CD4-positive, alpha-beta T cell treated with Interleukin-4 for 4 hours (primary cell): ENCODE measurements at regions not wholly inside any gene's neighbourhood (a gene's known extent, or its start where the extent isn't known, plus 50 kb on each side); places are given as distances from the start of the nearest gene placed in this dataset.
"Not testable (repeated sequence)": the region's sequence is repeated elsewhere in the genome, so short reads cannot be mapped to it uniquely, and the experiment has no call there.

Experiments used
- DNase-seq: peaks from one replicate; pipeline ENCODE4 v3.0.0-alpha.2; 2020

GRCh38 chr11:92109466-92109865, 115.2 kb upstream of the FAT3 start:
- no peak for DNase-seq

GRCh38 chr11:92107331-92107730, 117.3 kb upstream of the FAT3 start:
- no peak for DNase-seq

- DNase-seq, result no peak
These were observed 120.3 kb upstream of the FAT3 start for GRCh38 chr11:92104349-92104748.

GRCh38 chr11:92101920-92102319, 122.7 kb upstream of the FAT3 start:
- no peak for DNase-seq

GRCh38 chr11:92099183-92099582, 125.4 kb upstream of the FAT3 start:
- DNase-seq, result no peak

GRCh38 chr11:92098172-92098571, 126.4 kb upstream of the FAT3 start:
- no peak for DNase-seq

GRCh38 chr11:92087725-92088537, 136.7 kb upstream of the FAT3 start:
- DNase-seq, result no peak

- no peak for DNase-seq
These were observed 141.5 kb upstream of the FAT3 start for GRCh38 chr11:92083123-92083522.

- no peak for DNase-seq
These were observed 142.0 kb upstream of the FAT3 start for GRCh38 chr11:92082652-92083051.

GRCh38 chr11:92074498-92074897, 150.1 kb upstream of the FAT3 start:
- DNase-seq, result not testable (repeated sequence)

GRCh38 chr11:92071660-92072059, 153.0 kb upstream of the FAT3 start:
- DNase-seq, result no peak

- DNase-seq, result no peak
These were observed 154.4 kb upstream of the FAT3 start for GRCh38 chr11:92070026-92070889.

- no peak for DNase-seq
These were observed 157.6 kb upstream of the FAT3 start for GRCh38 chr11:92067016-92067415.

- DNase-seq, result no peak
These were observed 163.1 kb upstream of the FAT3 start for GRCh38 chr11:92061456-92062062.

- DNase-seq, result no peak
These were observed 166.7 kb upstream of the FAT3 start for GRCh38 chr11:92057849-92058442.

- DNase-seq, result no peak
These were observed 171.4 kb upstream of the FAT3 start for GRCh38 chr11:92053216-92053615.

GRCh38 chr11:92050305-92050704, 174.3 kb upstream of the FAT3 start:
- DNase-seq, result no peak

GRCh38 chr11:92048415-92048814, 176.2 kb upstream of the FAT3 start:
- DNase-seq, result no peak

- no peak for DNase-seq
These were observed 178.5 kb upstream of the FAT3 start for GRCh38 chr11:92046103-92046502.

- no peak for DNase-seq
These were observed 179.3 kb upstream of the FAT3 start for GRCh38 chr11:92045301-92045700.

- DNase-seq, result no peak
These were observed 189.1 kb upstream of the FAT3 start for GRCh38 chr11:92035488-92035887.

GRCh38 chr11:92027136-92027535, 197.5 kb upstream of the FAT3 start:
- not testable (repeated sequence) for DNase-seq

- no peak for DNase-seq
These were observed 198.0 kb upstream of the FAT3 start for GRCh38 chr11:92026664-92027063.
